NCI-H526 (cell line): ENCODE measurements at regions not wholly inside any gene's neighbourhood (a gene's known extent, or its start where the extent isn't known, plus 50 kb on each side); places are given as distances from the start of the nearest gene placed in this dataset.

Experiments used
- DNase-seq, 2 experiments: peaks; one replicate each; lab custom pipeline; 2025; lab: John Stamatoyannopoulos, UW

GRCh38 chr5:74153255-74153790 is 487.2 kb downstream of the ENC1 start:
- no peak for DNase-seq

- DNase-seq: no peak
These were observed 487.8 kb downstream of the ENC1 start for GRCh38 chr5:74152625-74153254.

GRCh38 chr5:74152136-74152535 is 488.4 kb downstream of the ENC1 start:
- DNase-seq: no peak

DNA sequence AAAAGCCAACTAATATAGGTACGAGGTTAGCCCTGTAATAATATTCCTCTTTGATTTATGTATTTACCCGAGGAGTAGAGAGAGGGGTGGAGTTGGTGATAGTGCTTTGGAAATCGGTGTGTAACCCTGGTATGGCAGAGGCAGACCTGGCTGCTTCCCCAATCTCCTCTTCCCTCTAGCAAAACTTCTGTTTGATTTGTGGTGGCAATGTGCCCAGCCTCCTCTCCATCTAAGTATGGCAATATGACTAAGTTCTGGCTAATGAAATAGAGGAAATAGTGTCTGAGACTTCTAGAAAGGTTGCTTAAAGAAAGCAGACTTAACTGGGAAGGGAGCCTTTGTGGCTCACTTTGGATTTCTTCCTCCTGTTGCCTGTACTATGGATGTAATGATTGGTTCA is 491.1 kb downstream of the ENC1 start:
- DNase-seq: no peak

- no peak for DNase-seq
These were observed 492.2 kb downstream of the ENC1 start for GRCh38 chr5:74148321-74148720.

DNA sequence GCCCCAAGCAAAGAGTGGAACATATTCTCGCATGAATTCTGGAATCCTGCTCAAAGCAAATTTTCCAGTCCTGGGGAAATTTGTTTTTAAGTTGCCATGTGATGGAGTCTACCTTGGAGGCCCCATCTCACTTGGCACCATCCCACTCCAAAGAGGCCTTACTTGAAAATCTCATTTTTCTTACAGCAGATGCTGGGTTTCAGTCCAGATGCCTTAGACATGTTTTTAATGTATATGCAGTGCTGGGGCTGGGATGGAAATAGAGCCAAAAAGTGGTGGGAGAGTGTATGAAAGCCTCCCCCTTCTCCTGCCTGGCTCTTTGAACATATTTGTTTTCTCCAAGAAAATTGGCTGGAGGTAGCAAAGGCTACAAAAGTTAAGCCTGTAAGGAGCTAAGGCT is 493.7 kb downstream of the ENC1 start:
- DNase-seq: no peak

DNA sequence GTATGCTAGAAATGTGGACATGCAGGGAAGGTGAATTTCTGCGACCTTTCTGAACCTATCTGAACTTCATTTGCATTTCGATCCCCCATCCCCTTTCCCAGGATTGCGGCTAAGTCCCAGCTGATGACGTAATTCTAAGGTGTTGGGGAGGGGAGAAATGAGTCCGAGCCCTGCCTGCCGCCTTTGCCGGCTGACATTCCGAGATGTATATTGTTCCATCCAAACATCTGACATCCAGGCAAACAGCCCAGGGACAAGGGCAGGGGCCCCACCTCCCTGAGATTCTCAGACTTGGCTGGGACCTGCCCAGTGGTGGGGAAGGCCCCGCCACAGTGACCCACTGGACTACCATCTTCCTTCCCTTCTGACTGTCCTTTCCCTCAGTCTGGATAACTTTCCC is 494.6 kb downstream of the ENC1 start:
- no peak for DNase-seq

DNA sequence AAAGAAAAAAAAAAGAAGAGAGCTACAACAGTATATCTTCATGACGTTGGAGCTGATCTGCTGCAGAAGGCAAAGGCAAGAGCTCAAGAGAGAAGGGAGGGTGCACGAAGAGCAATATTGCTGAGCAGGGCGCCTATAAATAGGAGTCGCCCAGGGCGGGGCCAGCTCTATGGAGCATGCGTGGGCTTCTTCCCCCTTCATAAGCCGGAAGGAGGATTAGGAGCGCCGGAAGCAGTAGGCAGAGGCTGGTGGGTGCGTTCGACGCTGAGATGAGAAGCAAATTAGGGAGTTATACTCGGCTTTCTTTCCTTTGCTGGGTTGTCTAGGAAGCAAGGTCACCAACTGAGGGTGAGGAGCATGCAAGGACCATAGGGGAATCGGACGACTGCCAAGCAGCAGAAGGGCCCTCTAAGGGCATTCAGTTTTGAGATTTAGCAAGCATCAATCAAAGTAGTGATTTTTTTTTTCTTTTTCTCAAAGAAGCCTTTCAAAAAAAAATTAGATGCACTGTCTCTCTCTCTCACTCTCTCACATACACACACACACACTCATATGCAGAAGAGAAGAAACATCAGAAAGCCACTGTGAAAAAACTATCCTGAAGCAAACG is 496.7 kb downstream of the ENC1 start:
- DNase-seq: no peak

- DNase-seq: no peak
These were observed 497.4 kb downstream of the ENC1 start for GRCh38 chr5:74143151-74143550.

- DNase-seq: no peak
These were observed 499.5 kb downstream of the ENC1 start for GRCh38 chr5:74141053-74141452.

GRCh38 chr5:74140409-74140808 is 500.1 kb downstream of the ENC1 start:
- no peak for DNase-seq

GRCh38 chr5:74139589-74139988 is 500.9 kb downstream of the ENC1 start:
- DNase-seq: no peak

DNA sequence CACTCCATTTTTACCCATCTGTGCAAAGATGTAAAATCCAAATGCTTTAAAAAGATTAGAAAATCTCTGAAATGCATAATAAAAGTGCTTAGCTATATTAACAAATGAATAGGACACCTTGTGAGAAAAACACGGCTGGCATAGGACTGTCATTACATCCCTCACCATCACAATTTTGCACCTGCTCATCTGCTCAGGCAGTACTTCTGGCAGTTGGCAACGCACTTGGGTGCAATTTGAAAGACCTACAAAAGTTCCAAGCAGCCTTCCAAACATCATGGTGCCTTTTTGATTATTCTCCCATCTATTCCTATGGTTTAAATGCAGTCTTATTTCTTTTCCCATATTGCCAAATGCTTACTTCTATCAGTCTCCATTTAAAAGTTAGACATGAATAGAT is 501.8 kb downstream of the ENC1 start:
- no peak for DNase-seq

DNA sequence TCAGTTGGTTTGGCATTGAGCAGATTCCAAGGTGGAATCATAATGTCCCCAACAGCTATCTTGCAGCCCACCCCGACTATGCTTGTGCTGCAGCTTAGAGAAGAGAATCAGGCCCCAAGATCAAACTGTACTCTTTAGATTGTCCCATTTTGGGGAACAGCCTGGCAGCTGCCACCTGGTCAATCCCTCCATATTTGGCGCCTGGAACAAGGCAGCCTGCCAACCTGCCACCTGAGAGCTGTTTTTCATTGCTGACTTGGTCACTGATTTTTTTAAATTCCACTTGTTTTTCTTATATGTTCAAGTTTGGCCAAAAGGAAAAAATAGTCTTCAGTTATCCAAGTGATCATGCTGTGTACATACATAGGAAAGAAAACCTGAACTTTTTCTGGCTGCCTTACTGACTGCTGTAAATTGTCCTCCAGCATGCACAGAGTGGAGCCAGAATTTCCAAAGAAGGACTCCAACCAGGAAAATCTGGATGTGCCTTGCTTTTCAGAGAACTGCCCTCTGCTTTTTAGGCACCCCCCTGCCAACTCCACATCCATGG is 504.2 kb downstream of the ENC1 start:
- no peak for DNase-seq

GRCh38 chr5:74135033-74135432 is 505.5 kb downstream of the ENC1 start:
- DNase-seq: no peak

GRCh38 chr5:74132485-74132884 is 506.5 kb downstream of the ARHGEF28 start:
- DNase-seq: no peak

DNA sequence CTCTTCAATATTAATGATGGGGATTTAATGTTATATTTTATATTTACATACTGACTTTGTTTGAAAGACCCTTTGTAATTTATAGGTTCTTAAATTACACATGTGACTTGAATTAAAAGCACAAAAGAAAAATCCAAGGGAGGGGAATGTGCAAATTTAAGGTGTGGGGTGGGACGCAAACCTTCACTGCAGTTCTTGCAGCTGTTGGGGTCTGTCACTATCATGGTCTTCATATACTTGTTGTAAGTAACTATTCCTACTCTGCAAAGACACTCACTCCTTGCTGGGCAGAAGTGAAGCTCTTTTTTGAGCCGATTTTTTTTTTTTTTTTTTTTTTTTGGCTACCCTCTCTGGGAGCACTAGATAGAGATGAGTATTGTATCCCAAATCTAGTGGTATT is 505.3 kb downstream of the ARHGEF28 start:
- no peak for DNase-seq

- no peak for DNase-seq
These were observed 504.3 kb downstream of the ARHGEF28 start for GRCh38 chr5:74130155-74130897.

GRCh38 chr5:74127381-74128320 is 501.7 kb downstream of the ARHGEF28 start:
- peak in 1 of 2 experiments; percentile 37 for DNase-seq

- DNase-seq: no peak
These were observed 500.3 kb downstream of the ARHGEF28 start for GRCh38 chr5:74126294-74126693.

DNA sequence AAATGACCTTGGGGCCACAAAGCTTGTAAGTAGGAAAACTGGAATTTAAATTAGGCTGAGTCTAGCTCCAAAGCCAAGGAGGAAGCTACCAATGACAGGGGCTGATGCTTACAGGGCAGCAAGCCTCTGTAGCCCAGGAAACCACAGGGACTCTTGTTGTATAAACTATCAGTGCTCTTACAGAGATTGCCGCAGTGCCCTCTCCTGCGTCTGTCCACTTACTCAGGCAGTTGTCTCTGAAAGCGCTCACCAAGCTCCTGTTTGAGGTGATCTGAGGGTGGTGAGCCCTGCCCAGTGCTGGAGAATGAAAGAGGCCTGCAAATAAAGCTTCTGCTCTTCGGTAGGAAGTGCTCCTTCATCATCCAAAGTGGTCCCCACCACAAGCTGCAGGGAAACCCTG is 498.8 kb downstream of the ARHGEF28 start:
- no peak for DNase-seq

DNA sequence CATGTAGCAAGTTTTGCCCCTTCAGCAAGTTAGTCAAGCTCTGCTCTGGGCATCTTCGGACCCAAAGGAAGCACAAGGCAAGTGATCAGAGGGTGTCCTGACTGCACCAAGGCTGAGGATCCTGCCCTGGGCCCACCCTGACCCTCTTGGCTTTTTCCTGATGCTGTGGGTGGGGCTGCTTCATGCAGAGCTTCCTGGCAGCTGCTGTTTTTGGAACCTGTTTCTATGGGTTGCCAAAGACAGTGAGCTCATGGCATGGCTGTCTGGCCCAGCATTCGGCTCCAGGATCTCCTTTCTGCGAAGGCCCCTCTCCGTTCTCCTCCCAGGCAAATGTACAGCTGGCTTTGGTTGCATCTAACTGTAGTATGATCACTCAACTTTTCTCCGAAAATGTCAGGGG is 497.9 kb downstream of the ARHGEF28 start:
- no peak for DNase-seq
